ENCODE measurements at regions not wholly inside any gene's neighbourhood (a gene's known extent, or its start where the extent isn't known, plus 50 kb on each side); places are given as distances from the start of the nearest gene placed in this dataset.
"Not testable (repeated sequence)": the region's sequence is repeated elsewhere in the genome, so short reads cannot be mapped to it uniquely, and the experiment has no call there.

GRCh38 chr12:43226151-43226550, 325.9 kb downstream of the ADAMTS20 start:
- H3K9me3 ChIP-seq: no peaks in the 10 kb centered on the region
- H3K27me3 ChIP-seq: no peaks in the 10 kb centered on the region
- DNase-seq: no peak
- no peaks in the 10 kb centered on the region for H3K4me1 ChIP-seq
- no peaks in the 10 kb centered on the region for H3K36me3 ChIP-seq
- TF ChIP-seq CTCF (IDR thresholded peaks at IDR 0.05; ENCODE audit: low read depth, low read length): no peak
- H3K4me3 ChIP-seq (ENCODE audit: low read depth, low read length): no peak overlapping the region

- not testable (repeated sequence) for H3K4me1 ChIP-seq; H3K4me3 ChIP-seq (ENCODE audit: low read depth, low read length); H3K36me3 ChIP-seq; H3K9me3 ChIP-seq; DNase-seq; H3K27me3 ChIP-seq
Observed at GRCh38 chr12:43224190-43224805, 327.7 kb downstream of the ADAMTS20 start.

GRCh38 chr12:43222796-43223195, 329.2 kb downstream of the ADAMTS20 start:
- no peaks in the 10 kb centered on the region for H3K9me3 ChIP-seq
- TF ChIP-seq CTCF (IDR thresholded peaks at IDR 0.05; ENCODE audit: low read depth, low read length): no peak
- no peak for DNase-seq
- no peak overlapping the region for H3K4me3 ChIP-seq (ENCODE audit: low read depth, low read length)
- no peaks in the 10 kb centered on the region for H3K36me3 ChIP-seq
- H3K27me3 ChIP-seq: no peaks in the 10 kb centered on the region
- H3K4me1 ChIP-seq: peaks cover 4% of the 10 kb centered on the region

DNA sequence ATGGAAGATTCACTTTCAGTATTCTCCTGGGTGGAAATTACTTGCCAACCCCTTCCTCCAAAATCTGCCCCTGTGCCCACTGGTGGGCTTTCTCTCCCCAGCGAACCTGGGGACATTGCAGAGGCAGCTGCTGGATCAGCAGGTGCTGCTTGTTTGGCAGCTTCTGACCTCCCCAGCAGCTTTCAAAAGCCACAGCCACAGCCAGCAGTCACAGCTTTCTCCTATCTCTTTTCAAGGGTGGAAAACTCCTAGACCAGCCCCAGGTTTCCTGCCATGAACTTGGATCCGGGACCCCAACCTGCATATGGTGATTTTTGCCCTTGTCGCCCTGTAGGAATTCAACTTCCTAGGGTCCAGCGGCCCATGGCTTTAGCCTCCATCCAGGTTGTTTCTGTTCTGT, 330.8 kb downstream of the ADAMTS20 start:
- H3K36me3 ChIP-seq: no peaks in the 10 kb centered on the region
- DNase-seq: no peak
- H3K9me3 ChIP-seq: no peaks in the 10 kb centered on the region
- no peak for TF ChIP-seq CTCF (IDR thresholded peaks at IDR 0.05; ENCODE audit: low read depth, low read length)
- peaks cover 4% of the 10 kb centered on the region for H3K4me1 ChIP-seq
- no peak overlapping the region for H3K4me3 ChIP-seq (ENCODE audit: low read depth, low read length)
- H3K27me3 ChIP-seq: no peaks in the 10 kb centered on the region

- TF ChIP-seq CTCF (IDR thresholded peaks at IDR 0.05; ENCODE audit: low read depth, low read length): no peak
- H3K36me3 ChIP-seq: no peaks in the 10 kb centered on the region
- H3K4me1 ChIP-seq: peaks cover 4% of the 10 kb centered on the region
- H3K27me3 ChIP-seq: no peaks in the 10 kb centered on the region
- DNase-seq: no peak
- no peaks in the 10 kb centered on the region for H3K9me3 ChIP-seq
- H3K4me3 ChIP-seq (ENCODE audit: low read depth, low read length): no peak overlapping the region
Observed at GRCh38 chr12:43216490-43216889, 335.5 kb downstream of the ADAMTS20 start.

GRCh38 chr12:43214166-43214565, 337.8 kb downstream of the ADAMTS20 start:
- no peaks in the 10 kb centered on the region for H3K27me3 ChIP-seq
- TF ChIP-seq CTCF (IDR thresholded peaks at IDR 0.05; ENCODE audit: low read depth, low read length): no peak

GRCh38 chr12:43213608-43214007, 338.4 kb downstream of the ADAMTS20 start:
- no peak for TF ChIP-seq CTCF (IDR thresholded peaks at IDR 0.05; ENCODE audit: low read depth, low read length)
- Histone ChIP-seq H3K27me3 (no peaks in the 10 kb centered on the region), H3K36me3 (no peaks in the 10 kb centered on the region), H3K4me3 (ENCODE audit: low read depth, low read length) (no peak overlapping the region), H3K4me1 (no peaks in the 10 kb centered on the region), H3K9me3 (no peaks in the 10 kb centered on the region)
- DNase-seq: no peak

More at GRCh38 chr12:43214166-43214565, 337.8 kb downstream of the ADAMTS20 start:
- Histone ChIP-seq H3K4me3 (ENCODE audit: low read depth, low read length) (no peak overlapping the region), H3K4me1 (no peaks in the 10 kb centered on the region), H3K9me3 (no peaks in the 10 kb centered on the region), H3K36me3 (no peaks in the 10 kb centered on the region)
- DNase-seq: no peak

All from BE2C (cell line).